GM10248 (cell line): ENCODE measurements at regions not wholly inside any gene's neighbourhood (a gene's known extent, or its start where the extent isn't known, plus 50 kb on each side); places are given as distances from the start of the nearest gene placed in this dataset.
"Not testable (repeated sequence)": the region's sequence is repeated elsewhere in the genome, so short reads cannot be mapped to it uniquely, and the experiment has no call there.

Experiments used
- CTCF ChIA-PET: fragments of 300-600 bp; sonication (Branson Sonifier 250); formaldehyde crosslinking; extraction: SDS; loops from one replicate; lab custom pipeline; 2021; ENCODE audit warnings: antibody characterized with exemption; lab: Yijun Ruan, JAX
- POLR2A ChIA-PET: fragments of 350-650 bp; sonication (Branson Sonifier 250); formaldehyde crosslinking; extraction: SDS; loops from one replicate; lab custom pipeline; 2020; ENCODE audit warnings: antibody characterized with exemption; lab: Yijun Ruan, JAX
- DNase-seq: peaks from one replicate; pipeline ENCODE4 v3.0.0; 2012; ENCODE audit errors: extremely low spot score
- CTCF ChIP-seq: IDR thresholded peaks from 2 replicates; pipeline ENCODE4 v1.5.1; 2012; ENCODE audit warnings: mild to moderate bottlenecking, low read depth; ENCODE audit errors: extremely low read depth, missing control alignments, control extremely low read depth

DNA sequence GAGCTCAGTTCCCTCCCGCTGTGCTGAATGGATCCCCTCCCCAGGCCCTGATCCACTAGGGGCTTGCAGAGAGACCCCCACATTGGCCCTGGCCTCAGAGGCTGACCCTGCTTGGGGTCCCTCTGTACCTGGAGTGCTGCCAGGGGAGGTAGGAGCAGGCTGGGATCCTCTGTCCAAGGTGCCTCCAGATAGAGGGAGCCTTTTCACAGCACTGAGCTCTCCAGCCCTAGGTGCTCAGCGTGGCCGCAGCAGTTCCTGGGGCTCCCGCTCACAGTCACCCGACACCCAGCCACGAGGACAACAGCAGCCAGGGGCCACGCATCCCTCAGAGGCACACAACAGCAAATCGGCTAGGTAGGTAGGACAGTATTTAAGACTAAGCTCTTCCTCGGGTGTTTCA lies 62.2 kb upstream of the IRX2 start:
- DNase-seq, result no peak
- ChIA-PET POLR2A (no interaction called here), CTCF (no interaction called here)
- TF ChIP-seq CTCF, result no peak

GRCh38 chr5:2810644-2811043 lies 59.2 kb upstream of the IRX2 start:
- no peak for TF ChIP-seq CTCF
- DNase-seq, result no peak
- POLR2A ChIA-PET, result no interaction called here
- CTCF ChIA-PET, result no interaction called here

GRCh38 chr5:2807244-2807643 lies 55.8 kb upstream of the IRX2 start:
- DNase-seq, CTCF ChIA-PET, POLR2A ChIA-PET: not testable (repeated sequence)

GRCh38 chr5:2806176-2806575 lies 54.7 kb upstream of the IRX2 start:
- no peak for TF ChIP-seq CTCF
- CTCF ChIA-PET, result no interaction called here
- no peak for DNase-seq
- POLR2A ChIA-PET, result no interaction called here

DNA sequence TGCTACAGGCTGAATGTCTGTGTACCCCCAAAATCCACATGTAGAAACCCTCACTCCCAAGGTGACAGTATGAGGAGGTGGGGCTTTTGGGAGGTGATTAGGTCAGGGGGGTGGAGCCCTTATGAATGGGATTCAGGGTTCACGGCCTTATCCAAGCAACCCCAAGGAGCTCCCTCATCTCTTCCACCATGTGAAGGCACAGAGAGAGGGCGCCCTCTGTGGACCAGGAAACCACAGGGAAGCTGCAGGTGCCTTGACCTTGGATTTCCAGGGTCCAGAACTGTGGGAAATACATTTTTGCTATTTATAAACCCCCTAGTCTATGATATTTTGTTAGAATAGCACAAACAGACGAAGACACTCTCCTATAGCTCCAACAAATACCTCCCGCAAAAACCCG lies 53.6 kb upstream of the IRX2 start:
- POLR2A ChIA-PET, result no interaction called here
- CTCF ChIA-PET, result no interaction called here
- no peak for TF ChIP-seq CTCF
- no peak for DNase-seq

DNA sequence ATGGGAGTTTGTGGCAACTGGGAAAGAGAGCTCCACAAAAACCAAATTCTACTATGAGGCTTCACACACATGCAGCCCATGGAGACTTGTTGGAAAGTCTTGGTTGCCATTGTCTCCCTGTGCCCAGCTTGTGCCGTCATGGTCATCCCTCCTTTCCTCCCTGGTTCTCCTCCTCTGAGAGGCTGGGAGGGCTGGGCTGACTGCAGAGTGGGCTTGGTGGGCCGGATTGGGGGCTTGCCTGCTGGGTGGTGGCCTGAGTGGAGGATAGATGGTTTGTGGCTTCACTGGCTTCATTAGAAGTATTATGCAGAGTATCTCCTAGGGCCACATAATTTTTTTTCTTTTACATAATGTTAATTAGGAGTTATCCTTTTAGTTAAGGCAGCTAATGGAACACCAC lies 52.3 kb upstream of the IRX2 start:
- no peak for TF ChIP-seq CTCF
- CTCF ChIA-PET, result no interaction called here
- POLR2A ChIA-PET, result no interaction called here
- no peak for DNase-seq

DNA sequence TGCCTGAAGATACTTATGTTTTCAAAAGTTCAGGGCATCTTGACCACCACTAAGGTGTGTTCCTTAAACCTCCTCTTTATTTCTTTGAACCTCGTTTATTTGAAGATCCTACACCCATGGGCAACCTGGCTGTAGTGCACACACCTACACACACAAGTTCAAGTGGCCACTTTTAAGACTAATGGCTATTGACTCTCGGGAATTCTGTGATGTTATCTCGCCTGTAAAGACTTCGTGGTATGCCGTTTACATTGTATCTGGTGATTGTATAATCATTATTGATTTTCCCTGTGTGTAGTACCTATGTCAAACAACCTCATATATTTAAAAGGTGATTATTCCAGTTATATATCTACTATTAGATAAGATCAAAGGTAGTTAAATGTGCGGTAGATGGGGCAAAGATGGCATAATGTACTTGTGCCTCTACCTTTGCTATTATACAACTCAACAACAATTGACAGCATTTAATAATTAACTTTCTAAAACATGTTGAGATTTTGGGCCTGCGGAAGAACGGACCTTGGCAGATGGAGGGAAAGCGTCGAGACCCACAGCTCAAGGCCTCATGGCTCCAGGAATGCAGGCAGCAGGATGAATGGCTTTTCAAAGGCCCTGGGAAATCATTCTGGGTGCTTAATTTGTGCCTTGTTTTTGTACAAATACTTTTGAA lies 51.4 kb upstream of the IRX2 start:
- ChIA-PET POLR2A (no interaction called here), CTCF (no interaction called here)
- no peak for TF ChIP-seq CTCF
- no peak for DNase-seq
